NCI-H2171 treated with DMSO at 0.1 percent for 48 hours (cell line): ENCODE measurements at regions not wholly inside any gene's neighbourhood (a gene's known extent, or its start where the extent isn't known, plus 50 kb on each side); places are given as distances from the start of the nearest gene placed in this dataset.
"Not testable (repeated sequence)": the region's sequence is repeated elsewhere in the genome, so short reads cannot be mapped to it uniquely, and the experiment has no call there.

Source experiments
- DNase-seq: peaks from one replicate; lab custom pipeline; 2025; lab: John Stamatoyannopoulos, UW

- no peak for DNase-seq
These were observed 52.6 kb downstream of the TCF20 start for GRCh38 chr22:42217752-42218280.

DNA sequence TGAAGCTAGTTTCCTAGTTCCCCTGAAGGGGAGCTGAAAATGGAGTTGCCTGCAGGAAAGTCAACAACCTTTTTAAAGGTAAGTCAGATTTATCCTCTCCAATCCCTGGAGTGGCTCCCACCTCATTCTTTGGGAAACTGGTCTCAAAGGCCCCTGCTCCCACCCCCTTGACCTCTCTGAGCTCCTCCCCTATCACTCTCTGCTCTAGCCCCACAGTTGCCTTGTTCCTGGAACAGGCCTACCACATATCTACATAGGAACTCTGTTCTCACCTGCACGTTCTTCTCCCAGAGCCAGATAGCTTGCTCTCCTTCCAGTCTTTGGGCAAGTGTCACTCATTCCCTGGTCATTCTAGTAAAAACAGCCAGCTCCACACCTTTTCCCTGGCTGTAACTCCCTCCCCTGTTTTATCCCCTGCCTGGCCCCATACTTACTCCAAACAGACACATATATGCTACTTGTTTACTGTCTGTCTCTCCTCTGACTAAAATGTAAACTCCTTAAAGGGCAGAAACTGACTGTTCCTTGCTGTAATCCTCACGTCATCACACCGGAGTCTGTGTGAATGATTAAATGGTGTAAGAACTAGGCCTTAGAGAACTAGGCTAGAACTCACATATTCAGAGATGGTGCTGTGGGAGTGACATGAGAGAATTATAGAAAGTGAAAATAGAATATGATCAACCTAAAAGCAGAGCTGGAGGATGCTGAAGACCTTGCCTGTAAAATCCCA, 53.3 kb downstream of the TCF20 start:
- no peak for DNase-seq

DNA sequence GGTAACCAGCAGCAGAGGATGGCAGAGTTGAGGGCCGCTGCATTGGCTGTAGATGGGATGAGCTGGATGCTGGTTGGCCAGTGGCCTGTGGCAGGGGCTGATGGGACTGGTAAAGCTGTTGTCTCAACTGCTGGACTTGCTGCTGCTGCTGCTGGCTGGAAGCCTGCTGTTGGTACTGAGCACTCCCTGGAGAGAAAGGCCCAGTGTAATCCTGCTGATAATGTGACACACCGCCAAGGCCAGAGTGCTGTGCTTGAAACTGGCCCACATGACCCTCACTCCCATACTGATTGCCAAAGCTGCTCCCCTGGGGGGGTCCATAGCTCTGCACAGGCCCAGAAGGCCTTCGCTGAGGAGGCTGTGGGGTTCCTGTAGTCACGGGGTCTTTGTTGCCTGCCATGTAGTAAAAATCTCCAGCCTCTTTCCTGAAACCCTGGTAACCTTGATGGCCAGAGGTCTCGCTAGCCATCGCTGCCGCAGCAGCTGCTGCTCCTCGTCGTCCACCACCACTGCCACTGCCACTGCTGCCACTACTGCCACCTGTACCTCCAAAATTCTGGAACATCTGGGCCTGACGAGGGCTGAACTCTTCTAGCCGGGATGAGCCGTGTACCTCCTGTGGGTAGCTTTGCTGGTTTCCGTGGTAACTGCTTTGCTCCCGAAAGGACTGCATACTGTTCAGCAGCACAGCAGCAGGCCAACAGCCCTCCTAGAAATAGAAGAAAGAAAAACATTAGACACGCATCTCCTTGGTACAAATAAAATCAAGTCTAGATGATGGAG, 55.6 kb downstream of the TCF20 start:
- no peak for DNase-seq

GRCh38 chr22:42208362-42208761, 62.1 kb downstream of the TCF20 start:
- DNase-seq: no peak

DNA sequence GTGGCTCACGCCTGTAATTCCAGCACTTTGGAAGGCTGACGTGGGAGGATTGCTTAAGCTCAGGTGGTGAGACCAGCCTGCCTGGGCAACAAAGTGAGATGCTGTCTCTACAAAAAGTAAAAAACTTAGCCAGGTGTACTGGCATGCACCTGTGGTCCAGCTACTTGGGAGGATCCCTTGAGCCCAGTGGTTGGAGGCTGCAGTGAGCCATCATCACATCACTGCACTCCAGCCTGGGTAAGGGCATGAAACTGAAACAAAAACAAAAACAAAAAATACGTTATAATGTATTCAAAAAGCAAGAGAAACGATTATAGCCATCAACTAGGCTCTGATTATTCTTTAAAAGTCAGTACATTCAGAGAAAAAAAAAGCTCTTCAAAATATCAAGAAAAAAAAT, 62.5 kb downstream of the TCF20 start:
- no peak for DNase-seq

GRCh38 chr22:42203609-42204008, 66.8 kb downstream of the TCF20 start:
- no peak for DNase-seq

- DNase-seq: no peak
These were observed 67.8 kb downstream of the TCF20 start for GRCh38 chr22:42202669-42203068.

- DNase-seq: no peak
These were observed 68.4 kb downstream of the TCF20 start for GRCh38 chr22:42202048-42202447.

GRCh38 chr22:42199025-42199424, 68.4 kb upstream of the CYP2D6 start:
- DNase-seq: no peak

DNA sequence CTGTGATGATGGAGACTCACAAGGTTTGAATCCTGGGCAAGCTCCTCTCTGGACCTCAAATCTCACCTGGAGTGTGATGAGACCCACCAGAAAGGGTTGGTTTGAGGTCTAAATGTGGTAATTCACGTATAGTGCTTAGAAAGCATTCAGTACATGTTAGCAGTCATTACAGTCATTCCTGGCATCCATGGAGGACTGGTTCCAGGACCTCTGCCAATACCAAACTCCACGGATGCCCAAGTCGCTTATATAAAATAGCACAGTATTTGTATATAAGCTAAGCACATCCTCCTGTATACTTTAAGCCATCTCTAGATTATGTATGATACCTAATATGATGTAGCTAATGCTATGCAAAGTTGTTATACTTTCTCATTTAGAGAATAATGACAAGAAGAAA, 67.6 kb upstream of the CYP2D6 start:
- no peak for DNase-seq

DNA sequence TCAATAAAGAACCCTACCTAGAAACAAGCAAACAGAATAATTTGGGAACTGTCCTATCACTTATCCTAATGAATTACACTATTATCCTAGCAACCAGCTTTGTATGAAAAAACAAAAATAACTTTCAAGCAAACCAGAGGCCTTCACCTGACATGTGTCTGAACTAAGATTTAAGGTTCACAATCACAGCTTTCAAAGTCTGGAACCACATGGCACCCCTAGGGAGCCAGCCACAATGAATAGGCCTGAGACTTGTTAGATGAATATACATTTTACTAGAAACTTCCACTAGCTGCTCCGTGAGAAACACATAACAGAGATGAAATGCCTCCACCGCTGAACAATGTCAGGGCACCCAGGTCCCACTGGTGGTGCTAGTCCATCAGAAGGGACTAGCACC, 65.8 kb upstream of the CYP2D6 start:
- DNase-seq: no peak

DNA sequence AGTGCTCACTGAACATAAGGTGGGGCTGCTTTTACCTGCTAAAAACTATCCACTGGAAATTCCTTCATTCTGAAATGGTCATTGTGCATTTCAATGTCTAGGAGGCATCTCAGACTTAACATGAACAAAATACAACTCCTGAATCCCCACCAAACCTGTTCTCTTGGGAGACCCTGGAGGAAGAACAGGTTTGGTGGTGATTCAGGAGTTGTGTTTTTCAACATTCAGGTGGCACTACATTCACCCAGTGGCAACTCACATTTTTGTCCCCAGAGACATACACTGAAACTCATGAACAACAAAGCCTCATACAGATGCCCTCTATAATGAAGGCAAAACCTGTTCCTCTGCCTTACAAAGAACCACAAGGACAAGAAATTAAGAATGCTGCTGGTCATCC, 64.3 kb upstream of the CYP2D6 start:
- no peak for DNase-seq

GRCh38 chr22:42194104-42194851, 63.7 kb upstream of the CYP2D6 start:
- DNase-seq: no peak

- DNase-seq: no peak
These were observed 61.9 kb upstream of the CYP2D6 start for GRCh38 chr22:42192547-42192946.

- no peak for DNase-seq
These were observed 59.7 kb upstream of the CYP2D6 start for GRCh38 chr22:42190274-42190673.

GRCh38 chr22:42189761-42190160, 59.2 kb upstream of the CYP2D6 start:
- no peak for DNase-seq

GRCh38 chr22:42188808-42189447, 58.3 kb upstream of the CYP2D6 start:
- no peak for DNase-seq

GRCh38 chr22:42187646-42188045, 57.0 kb upstream of the CYP2D6 start:
- DNase-seq: no peak

GRCh38 chr22:42185915-42186439, 55.4 kb upstream of the CYP2D6 start:
- DNase-seq: no peak

- DNase-seq: no peak
These were observed 54.2 kb upstream of the CYP2D6 start for GRCh38 chr22:42184852-42185251.

- not testable (repeated sequence) for DNase-seq
These were observed 53.0 kb upstream of the CYP2D6 start for GRCh38 chr22:42183461-42184059.
